ENCODE measurements at regions not wholly inside any gene's neighbourhood (a gene's known extent, or its start where the extent isn't known, plus 50 kb on each side); places are given as distances from the start of the nearest gene placed in this dataset.

DNA sequence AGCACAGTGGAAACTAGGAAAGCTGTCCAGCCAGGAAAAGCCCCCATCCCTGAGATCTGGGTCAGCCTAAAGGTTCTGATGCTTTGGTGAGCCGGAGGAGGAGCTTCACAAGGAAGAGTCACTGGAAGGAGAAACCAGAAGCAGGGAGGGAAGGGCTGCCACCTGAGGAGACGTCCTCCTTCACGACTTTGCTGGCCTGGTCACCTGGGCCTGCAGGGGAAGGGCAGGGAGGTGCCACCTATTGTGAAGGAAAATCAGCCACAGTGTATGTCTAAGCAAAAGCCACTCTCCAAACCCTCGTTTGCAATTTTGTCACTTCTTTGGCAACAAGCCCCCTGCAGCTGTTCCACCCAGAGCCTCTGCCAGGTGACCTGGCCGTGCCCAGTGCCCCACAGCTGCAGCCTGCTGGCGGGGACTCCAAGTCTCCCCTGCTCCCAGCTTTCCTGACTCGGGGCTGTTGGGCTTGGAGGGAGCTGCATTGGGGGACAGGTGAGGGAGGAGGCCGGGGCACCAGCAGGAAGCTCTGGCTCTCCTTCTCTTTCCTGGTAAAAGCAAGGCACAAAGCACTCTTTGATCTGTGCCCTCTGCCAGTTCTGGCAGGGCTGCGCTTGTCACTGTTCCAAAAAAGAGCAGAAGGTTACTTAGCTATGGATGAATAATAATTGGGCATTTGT lies 120.9 kb upstream of the BCL2L14 start:
- TF ChIP-seq, protein P1, sequence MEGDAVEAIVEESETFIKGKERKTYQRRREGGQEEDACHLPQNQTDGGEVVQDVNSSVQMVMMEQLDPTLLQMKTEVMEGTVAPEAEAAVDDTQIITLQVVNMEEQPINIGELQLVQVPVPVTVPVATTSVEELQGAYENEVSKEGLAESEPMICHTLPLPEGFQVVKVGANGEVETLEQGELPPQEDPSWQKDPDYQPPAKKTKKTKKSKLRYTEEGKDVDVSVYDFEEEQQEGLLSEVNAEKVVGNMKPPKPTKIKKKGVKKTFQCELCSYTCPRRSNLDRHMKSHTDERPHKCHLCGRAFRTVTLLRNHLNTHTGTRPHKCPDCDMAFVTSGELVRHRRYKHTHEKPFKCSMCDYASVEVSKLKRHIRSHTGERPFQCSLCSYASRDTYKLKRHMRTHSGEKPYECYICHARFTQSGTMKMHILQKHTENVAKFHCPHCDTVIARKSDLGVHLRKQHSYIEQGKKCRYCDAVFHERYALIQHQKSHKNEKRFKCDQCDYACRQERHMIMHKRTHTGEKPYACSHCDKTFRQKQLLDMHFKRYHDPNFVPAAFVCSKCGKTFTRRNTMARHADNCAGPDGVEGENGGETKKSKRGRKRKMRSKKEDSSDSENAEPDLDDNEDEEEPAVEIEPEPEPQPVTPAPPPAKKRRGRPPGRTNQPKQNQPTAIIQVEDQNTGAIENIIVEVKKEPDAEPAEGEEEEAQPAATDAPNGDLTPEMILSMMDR (IDR thresholded peaks at IDR 0.05): no peak
- no peak for TF ChIP-seq POLR2A (IDR thresholded peaks at IDR 0.05)

Measured in right lobe of liver (tissue), 4 donors.